Right cardiac atrium (tissue), 5 donors: ENCODE measurements at regions not wholly inside any gene's neighbourhood (a gene's known extent, or its start where the extent isn't known, plus 50 kb on each side); places are given as distances from the start of the nearest gene placed in this dataset.
A peak's percentile ranks its signal among the peaks of the same experiment; 100 is the strongest.

ENCODE experiments used
- ATAC-seq, 2 donors: fragments of 200-7000 bp; cut with Tn5 transposase; one replicate each; pipeline versions ENCODE4 v1.8.0 to v1.9.1; 2020; ENCODE audit warnings: moderate library complexity in 2 of 2, mild to moderate bottlenecking in 1 of 2
- DNase-seq, 3 donors: peaks; one replicate each; pipeline ENCODE4 v3.0.0-alpha.2; 2020
- H3K27ac ChIP-seq: one replicate; pipeline ENCODE4 v1.5.1; 2013; ENCODE audit warnings: mild to moderate bottlenecking, low read length, control low read depth, moderate library complexity
- H3K27me3 ChIP-seq: one replicate; pipeline ENCODE4 v1.6.1; 2013; ENCODE audit not compliant: control insufficient read depth, insufficient read depth
- H3K4me1 ChIP-seq: one replicate; pipeline ENCODE4 v1.6.1; 2013; ENCODE audit warnings: low read length; ENCODE audit not compliant: control insufficient read depth, insufficient read depth
- H3K4me3 ChIP-seq: one replicate; pipeline ENCODE4 v1.5.1; 2013; ENCODE audit warnings: low read length, control low read depth
- H3K9me3 ChIP-seq: one replicate; pipeline ENCODE4 v1.6.1; 2013; ENCODE audit warnings: low read length; ENCODE audit not compliant: control insufficient read depth
- WGBS: extraction: QIAGEN DNeasy Blood & Tissue Kit; methylation state at CpG from one replicate; pipeline ENCODE4 v1.1.7; 2013; 5-methylcytosine and 5-hydroxymethylcytosine counted together
- intact Hi-C, 4 donors: fragments of 100-400 bp; cut with DNase I; formaldehyde crosslinking; loops; one replicate each; pipeline versions ENCODE4 v1.11.0 to v1.14.0; 2022 to 2023
- donor health status: healthy with polysubstance abuse.
- donor health status: DM: no; HTN: yes; CAD: no.
- donor health status: DM: no; HTN: no; CAD: no.
- donor health status: DM: no; HTN: yes; CAD: no; lungs with severe emphysema.
- donor health status: DM: yes; HTN: yes; CAD: no.

DNA sequence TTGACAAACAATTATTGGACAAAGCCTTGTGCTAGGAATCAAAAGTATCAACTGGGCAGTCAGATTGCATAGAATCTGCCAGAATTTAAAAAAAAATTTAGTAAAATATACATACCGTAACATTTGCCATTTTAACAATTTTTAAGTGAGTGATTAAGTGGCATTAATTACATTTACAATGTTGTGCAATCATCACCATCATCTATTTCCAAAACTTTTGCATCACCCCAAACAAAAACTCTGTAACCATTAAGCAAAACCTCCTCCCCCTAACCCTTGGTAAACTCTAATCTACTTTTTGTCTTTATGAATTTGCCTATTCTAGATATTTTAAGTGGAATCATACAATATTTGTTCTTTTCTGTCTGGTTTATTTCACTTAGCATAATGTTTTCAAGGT is 182.8 kb downstream of the LMO4 start:
- intact Hi-C loops = no loop called here
- Histone ChIP-seq H3K9me3 (no peaks in the 10 kb centered on the region), H3K27ac (no peak overlapping the region), H3K27me3 (no peaks in the 10 kb centered on the region), H3K4me3 (no peak overlapping the region), H3K4me1 (no peaks in the 10 kb centered on the region)
- DNase-seq (no peak), ATAC-seq (no peak)
- WGBS = 90% methylated on average over 1 of the region's 1 CpG

DNA sequence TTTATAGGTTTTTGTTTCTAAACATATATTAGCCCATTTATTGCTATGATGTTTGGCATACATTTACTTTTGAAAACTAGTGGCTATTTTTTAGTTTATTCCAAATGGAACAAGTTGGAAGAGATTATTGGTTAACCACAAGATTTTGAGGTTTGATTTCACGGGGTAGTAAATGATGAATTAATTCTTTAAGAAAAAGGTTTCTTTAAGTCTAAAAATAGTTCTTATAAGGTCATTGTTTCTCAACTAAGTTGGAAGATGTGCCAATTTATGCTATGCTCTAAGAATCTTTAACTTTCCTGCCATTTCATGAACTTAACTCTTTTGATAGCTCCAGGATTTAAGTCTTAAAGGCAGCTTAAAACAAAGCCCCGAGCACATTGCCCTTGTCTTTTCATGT is 183.8 kb downstream of the LMO4 start:
- no peaks in the 10 kb centered on the region for H3K4me1 ChIP-seq
- intact Hi-C loops = no loop called here
- no peak for DNase-seq
- H3K4me3 ChIP-seq = no peak overlapping the region
- no peaks in the 10 kb centered on the region for H3K27me3 ChIP-seq
- no peak for ATAC-seq
- H3K9me3 ChIP-seq = no peaks in the 10 kb centered on the region
- H3K27ac ChIP-seq = no peak overlapping the region
- 82% methylated on average over 2 of the region's 2 CpGs for WGBS

DNA sequence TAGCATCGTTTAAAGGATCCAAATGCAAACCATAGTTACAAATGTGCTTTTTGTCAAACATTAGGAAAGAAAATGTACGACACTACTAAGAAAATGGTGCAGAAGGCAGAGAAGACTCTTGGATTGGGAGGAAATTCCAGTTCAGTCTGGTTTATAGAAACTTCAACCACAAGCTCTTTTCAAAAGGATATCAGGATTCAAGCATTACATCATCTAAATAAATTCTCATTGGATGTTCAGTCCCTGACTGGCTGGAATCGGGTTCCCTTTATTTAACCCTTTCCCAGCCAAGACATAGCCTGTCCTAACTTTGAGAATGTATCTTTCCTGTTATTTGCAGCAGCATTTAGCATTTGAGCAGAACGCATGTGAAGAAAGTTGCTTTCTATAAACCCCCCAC is 184.6 kb downstream of the LMO4 start:
- Histone ChIP-seq H3K9me3 (no peaks in the 10 kb centered on the region), H3K4me1 (no peaks in the 10 kb centered on the region), H3K27me3 (no peaks in the 10 kb centered on the region), H3K4me3 (no peak overlapping the region), H3K27ac (no peak overlapping the region)
- whole genome bisulfite sequencing = 55% methylated on average over 4 of the region's 4 CpGs
- no peak for DNase-seq
- no peak for ATAC-seq
- intact Hi-C loops = no loop called here

DNA sequence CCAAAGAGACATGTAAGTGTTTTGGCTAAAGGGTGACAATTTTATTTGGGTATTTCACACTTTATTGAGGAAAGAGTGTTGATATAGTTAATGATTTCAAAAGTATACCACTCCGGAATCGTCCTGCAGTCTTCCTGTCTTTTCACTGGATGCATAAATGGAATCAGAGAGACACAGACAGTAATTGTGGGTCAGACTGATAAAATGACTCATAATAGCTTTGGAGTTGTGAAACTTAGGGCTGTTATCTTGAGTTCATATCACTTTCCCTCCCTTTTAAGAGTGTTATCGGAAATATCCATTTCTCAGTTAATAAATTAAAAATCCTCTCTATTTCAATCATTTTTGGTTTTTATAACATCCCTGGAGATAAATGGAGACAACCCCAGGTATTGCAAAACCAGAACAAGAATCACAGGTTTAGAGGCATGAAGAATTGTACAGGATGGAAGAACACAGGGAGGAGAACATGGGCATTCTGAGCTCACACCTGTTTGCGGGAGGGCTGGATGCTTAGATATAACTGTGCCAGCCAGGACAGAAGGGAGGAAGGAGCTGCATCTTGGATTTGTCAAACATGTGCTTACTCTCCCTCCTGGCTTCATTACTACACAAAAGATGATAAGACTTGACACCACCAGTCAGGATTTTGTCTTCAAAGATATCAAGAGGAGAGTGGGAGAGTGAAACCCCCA is 185.4 kb downstream of the LMO4 start:
- DNase-seq (no peak), ATAC-seq (no peak)
- 43% methylated on average over 4 of the region's 4 CpGs for WGBS
- Histone ChIP-seq H3K27ac (no peak overlapping the region), H3K4me1 (no peaks in the 10 kb centered on the region), H3K9me3 (no peaks in the 10 kb centered on the region), H3K4me3 (no peak overlapping the region), H3K27me3 (no peaks in the 10 kb centered on the region)
- intact Hi-C loops = no loop called here

DNA sequence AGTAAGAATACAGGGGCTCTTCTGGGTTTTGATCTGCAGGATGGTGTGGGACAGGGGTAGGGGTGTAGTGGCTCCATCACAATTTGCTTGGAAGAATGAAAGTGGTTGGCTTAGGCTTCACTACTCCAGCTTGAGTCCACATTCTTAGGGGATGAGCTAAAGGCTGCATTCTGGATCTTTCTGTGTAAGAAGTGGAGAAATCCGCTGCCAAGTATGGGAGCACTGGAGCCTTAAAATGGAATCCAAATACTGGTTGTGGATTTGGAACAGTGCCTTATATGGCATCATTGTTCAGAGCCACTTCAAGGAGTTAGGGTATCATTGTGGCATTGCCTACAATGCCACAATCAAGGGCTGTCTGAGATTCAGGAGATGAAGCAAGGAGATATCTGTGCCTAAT is 187.1 kb downstream of the LMO4 start:
- Histone ChIP-seq H3K4me3 (no peak overlapping the region), H3K27me3 (no peaks in the 10 kb centered on the region), H3K27ac (no peak overlapping the region), H3K9me3 (no peaks in the 10 kb centered on the region), H3K4me1 (no peaks in the 10 kb centered on the region)
- 74% methylated on average over 1 of the region's 1 CpG for WGBS
- DNase-seq = no peak
- intact Hi-C loops = no loop called here
- no peak for ATAC-seq

DNA sequence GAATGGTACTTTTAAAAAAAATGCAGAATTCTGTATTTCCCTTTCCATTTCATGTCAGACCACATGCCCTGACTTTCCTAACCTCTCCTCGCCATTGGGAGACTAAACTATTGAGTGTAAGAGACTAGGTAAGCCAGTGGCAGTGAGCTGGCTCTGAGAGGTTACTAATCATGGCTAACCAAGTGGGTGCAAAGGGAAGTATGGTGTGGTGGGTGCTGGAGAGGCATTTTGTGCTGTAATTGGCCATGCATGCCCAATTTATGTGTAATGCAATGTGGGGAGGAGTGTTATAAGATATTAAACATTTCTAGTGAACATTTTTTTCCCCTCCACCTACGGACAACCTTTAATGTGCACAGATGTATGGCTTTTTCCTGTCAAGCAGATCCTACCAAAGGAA is 190.1 kb downstream of the LMO4 start:
- WGBS = 91% methylated on average over 2 of the region's 2 CpGs
- no peak for DNase-seq
- intact Hi-C loops = no loop called here
- H3K27me3 ChIP-seq = no peaks in the 10 kb centered on the region
- no peaks in the 10 kb centered on the region for H3K4me1 ChIP-seq
- no peaks in the 10 kb centered on the region for H3K9me3 ChIP-seq
- no peak overlapping the region for H3K27ac ChIP-seq
- H3K4me3 ChIP-seq = no peak overlapping the region
- no peak for ATAC-seq

DNA sequence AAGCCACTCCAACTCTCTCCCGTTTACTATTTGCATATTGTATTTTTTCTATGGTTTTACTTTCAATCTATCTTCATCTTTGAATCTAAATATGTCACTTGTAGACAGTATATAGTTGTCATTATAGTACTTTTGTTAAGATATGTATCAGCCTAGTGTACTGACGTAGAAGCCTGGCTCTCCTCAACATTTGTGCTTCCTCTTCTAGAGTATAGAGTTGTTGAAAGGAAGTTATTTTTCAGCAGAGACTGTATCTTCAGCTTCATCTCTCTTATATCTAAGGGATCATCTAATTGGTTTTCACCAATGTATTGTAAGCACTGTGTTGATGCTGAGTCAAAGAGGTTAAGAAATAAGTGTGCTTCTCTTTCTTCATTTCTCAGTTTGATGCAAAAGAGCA is 192.8 kb downstream of the LMO4 start:
- ATAC-seq = no peak
- H3K9me3 ChIP-seq = no peaks in the 10 kb centered on the region
- DNase-seq = no peak
- no peaks in the 10 kb centered on the region for H3K27me3 ChIP-seq
- 93% methylated on average over 2 of the region's 2 CpGs for WGBS
- no peaks in the 10 kb centered on the region for H3K4me1 ChIP-seq
- no peak overlapping the region for H3K4me3 ChIP-seq
- intact Hi-C loops = no loop called here
- no peak overlapping the region for H3K27ac ChIP-seq

DNA sequence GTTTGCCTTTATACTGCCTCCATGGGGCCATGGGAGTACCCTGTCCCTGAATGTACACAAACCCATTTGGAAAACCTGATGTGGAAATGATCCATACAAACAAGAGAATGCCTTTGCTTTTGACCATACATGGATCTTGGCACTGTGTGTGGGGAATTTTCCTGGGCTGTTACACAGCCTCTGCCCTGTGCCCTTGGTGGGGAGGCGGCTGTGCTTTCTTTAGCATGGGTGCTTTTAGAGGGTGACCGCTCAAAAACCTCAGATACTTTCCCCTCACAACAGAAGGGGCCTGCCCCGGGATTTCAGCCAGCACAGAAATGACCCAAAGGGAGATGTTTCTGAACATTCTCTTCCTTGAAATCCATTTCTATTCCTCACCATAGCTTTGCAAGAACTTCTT is 194.8 kb downstream of the LMO4 start:
- intact Hi-C loops = no loop called here
- Histone ChIP-seq H3K27ac (no peak overlapping the region), H3K9me3 (no peaks in the 10 kb centered on the region), H3K4me3 (no peak overlapping the region), H3K4me1 (no peaks in the 10 kb centered on the region), H3K27me3 (no peaks in the 10 kb centered on the region)
- DNase-seq = peak in 2 of 3 donors; percentile 46
- 49% methylated on average over 3 of the region's 3 CpGs for WGBS
- ATAC-seq = peak; percentile 32 to 70

DNA sequence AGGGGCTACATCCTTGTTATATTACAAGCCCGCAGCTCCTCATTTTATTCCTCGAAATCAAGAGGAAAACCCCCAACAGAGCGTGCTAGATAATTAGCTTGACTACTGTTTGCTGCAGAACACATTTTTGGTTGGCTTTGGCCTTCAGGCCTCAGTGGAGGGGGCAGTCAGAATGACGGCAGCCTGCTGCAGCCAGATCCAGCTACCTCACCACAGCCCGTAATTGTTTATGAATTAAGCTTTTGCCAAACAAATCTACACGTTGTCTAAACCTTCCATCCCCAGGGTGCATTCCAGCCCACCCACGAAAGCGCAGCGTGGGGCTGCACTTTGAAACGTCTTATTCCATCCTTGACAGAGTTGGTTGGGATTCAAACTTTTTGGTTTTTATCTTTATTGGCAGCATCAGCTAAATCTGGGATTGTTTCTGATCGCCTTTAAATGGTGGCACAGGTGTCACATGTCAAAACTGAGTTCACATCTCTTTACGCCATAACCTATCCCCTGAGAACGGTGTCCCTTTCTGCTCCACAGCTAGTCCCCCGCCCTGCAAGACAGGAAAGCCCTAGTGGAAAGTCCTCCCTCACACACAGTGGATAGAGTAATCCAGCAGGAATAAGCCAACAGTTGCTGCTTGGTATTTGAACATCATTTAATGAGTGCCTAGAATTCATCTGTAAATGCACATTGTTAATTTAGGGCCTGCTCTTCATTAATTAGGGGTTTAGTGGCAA is 195.5 kb downstream of the LMO4 start:
- Histone ChIP-seq H3K27me3 (no peaks in the 10 kb centered on the region), H3K9me3 (no peaks in the 10 kb centered on the region), H3K4me3 (no peak overlapping the region), H3K27ac (no peak overlapping the region), H3K4me1 (no peaks in the 10 kb centered on the region)
- ATAC-seq (peak; percentile 48 to 53), DNase-seq (peak in 1 of 3 donors; percentile 34)
- 53% methylated on average over 14 of the region's 14 CpGs for WGBS
- intact Hi-C loops = no loop called here

DNA sequence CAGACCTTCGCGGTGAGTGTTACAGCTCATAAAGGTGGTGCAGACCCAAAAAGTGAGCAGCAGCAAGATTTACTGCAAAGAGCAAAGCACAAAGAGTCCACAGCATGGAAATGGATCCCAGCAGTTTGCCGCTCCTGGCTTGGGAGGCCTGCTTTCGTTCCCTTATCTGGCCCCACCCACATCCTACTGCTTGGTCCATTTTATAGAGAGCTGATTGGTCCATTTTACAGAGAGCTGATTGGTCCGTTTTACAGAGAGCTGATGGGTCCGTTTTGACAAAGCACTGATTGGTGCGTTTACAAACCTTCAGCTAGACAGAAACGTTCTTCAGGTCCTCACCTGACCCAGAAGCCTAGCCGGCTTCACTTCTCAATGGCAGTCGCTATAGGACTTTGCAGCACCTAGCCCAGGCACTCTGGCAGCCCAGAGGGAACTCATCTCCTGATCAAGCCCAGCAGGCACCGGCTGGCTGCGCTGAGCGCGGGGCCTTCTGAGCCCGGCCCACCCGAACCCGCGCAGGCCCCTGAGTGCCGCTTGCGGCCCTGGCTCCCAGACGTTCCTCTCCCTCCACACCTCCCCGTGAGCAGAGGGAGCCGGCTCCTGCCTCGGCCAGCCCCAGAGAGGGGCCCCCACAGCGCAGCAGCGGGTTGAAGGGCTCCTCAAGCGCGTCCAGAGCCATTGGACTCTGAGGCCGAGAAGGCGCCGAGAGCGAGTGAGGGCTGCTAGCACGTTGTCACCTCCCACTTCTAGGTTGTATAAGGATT is 200.3 kb downstream of the LMO4 start:
- Histone ChIP-seq H3K27ac (no peak overlapping the region), H3K27me3 (no peaks in the 10 kb centered on the region), H3K4me1 (no peaks in the 10 kb centered on the region), H3K4me3 (no peak overlapping the region), H3K9me3 (no peaks in the 10 kb centered on the region)
- DNase-seq (no peak), ATAC-seq (no peak)
- intact Hi-C loops = no loop called here
- 94% methylated on average over 33 of the region's 33 CpGs for WGBS

DNA sequence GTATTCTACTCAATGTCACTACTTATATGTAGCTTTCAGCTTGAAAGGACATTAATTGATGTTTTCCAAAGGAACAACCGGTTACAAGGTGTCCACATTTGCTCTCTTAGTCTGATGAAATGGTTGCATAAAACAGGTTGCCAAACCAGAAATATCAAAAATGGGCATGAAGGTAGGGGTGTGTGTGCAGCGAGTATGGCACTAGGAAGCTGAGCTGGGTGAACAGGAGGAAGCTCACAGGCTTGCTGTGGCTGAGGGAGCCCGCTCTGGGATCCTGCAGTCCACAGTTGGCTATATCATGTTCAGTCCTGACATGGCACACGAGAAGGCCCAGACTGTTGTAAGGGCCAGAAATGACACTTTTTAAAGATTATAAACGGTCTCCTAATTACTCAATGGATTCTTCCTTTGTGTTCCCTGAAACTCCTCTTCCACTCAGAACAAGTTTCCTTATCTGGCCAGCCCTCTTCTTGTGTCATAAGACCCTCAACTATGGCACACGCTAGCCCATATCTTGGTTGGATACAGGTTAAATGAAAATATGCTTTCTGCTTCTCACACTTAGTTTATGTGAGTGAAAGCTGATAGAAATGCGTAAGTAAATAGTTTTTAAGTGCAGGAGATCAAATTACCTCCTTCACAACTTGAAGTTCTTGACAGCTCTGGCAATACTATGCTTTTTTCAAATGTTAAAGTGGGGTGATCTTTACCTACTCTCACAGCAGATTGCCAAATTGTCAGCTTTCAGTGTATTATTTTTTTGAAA is 201.5 kb downstream of the LMO4 start:
- no peak for ATAC-seq
- WGBS = 71% methylated on average over 7 of the region's 7 CpGs

More for the DNA sequence above, 201.5 kb downstream of the LMO4 start:
- Histone ChIP-seq H3K9me3 (no peaks in the 10 kb centered on the region), H3K27me3 (no peaks in the 10 kb centered on the region), H3K4me3 (no peak overlapping the region), H3K4me1 (no peaks in the 10 kb centered on the region), H3K27ac (no peak overlapping the region)
- intact Hi-C loops = no loop called here
- no peak for DNase-seq
